T-cell (primary cell): ENCODE measurements at regions not wholly inside any gene's neighbourhood (a gene's known extent, or its start where the extent isn't known, plus 50 kb on each side); places are given as distances from the start of the nearest gene placed in this dataset.

Experiments used
- ATAC-seq, 4 experiments: fragments of 200-7000 bp in 3 of 4; fragments of 150-1000 bp in 1 of 4; cut with Tn5 transposase; replicated peaks in 1 of 4; 1 replicate in 3 of 4; 2 replicates in 1 of 4; pipeline ENCODE4 v1.10.0; 2021; ENCODE audit warnings: moderate library complexity in 3 of 4, mild to moderate bottlenecking in 2 of 4, moderate number of reproducible peaks in 1 of 4
- CTCF ChIA-PET, 2 donors: fragments of 300-600 bp; sonication (Branson Sonifier 250); formaldehyde crosslinking; loops; one replicate each; lab custom pipeline; 2022; ENCODE audit warnings: antibody characterized with exemption in 2 of 2; lab: Charles Lee
- POLR2A ChIA-PET, 2 donors: fragments of 300-600 bp; sonication (Branson Sonifier 250); formaldehyde crosslinking; loops; one replicate each; lab custom pipeline; 2022; ENCODE audit warnings: antibody characterized with exemption in 2 of 2; lab: Charles Lee
- DNase-seq, 35 experiments: peaks; one replicate each; pipeline versions ENCODE4 v3.0.0 to v3.0.0-alpha.2; 2013 to 2023
- H3K27ac ChIP-seq: one replicate; pipeline ENCODE4 v1.5.1; 2013; ENCODE audit warnings: low read length
- H3K27me3 ChIP-seq, 2 experiments: replicated peaks in 1 of 2; 1 replicate in 1 of 2; 2 replicates in 1 of 2; pipeline versions ENCODE4 v1.6.1 to v1.7.0; 2013; ENCODE audit warnings: low read length in 1 of 2, mixed read lengths in 1 of 2; ENCODE audit not compliant: control insufficient read depth in 2 of 2, insufficient read depth in 2 of 2; ENCODE audit errors: extremely low read depth in 1 of 2
- H3K36me3 ChIP-seq, 2 donors: 1 replicate in 1 of 2; 2 replicates in 1 of 2; pipeline versions ENCODE4 v1.6.1 to v1.7.0; 2013; ENCODE audit warnings: low read length in 1 of 2; ENCODE audit not compliant: control insufficient read depth in 2 of 2, insufficient read depth in 1 of 2; ENCODE audit errors: extremely low read depth in 1 of 2
- H3K4me1 ChIP-seq, 2 experiments: 1 replicate in 1 of 2; 2 replicates in 1 of 2; pipeline versions ENCODE4 v1.6.1 to v1.7.0; 2013; ENCODE audit warnings: low read length in 2 of 2, mixed read lengths in 1 of 2; ENCODE audit not compliant: insufficient read depth in 2 of 2, control insufficient read depth in 1 of 2; ENCODE audit errors: extremely low read depth in 1 of 2
- H3K4me3 ChIP-seq, 2 donors: 1 replicate in 1 of 2; 2 replicates in 1 of 2; pipeline versions ENCODE4 v1.5.1 to v1.7.0; 2013; ENCODE audit warnings: mild to moderate bottlenecking in 2 of 2, low read length in 1 of 2, moderate library complexity in 1 of 2; ENCODE audit not compliant: control insufficient read depth in 1 of 2; ENCODE audit errors: extremely low read depth in 1 of 2
- H3K9me3 ChIP-seq: 2 replicates; pipeline ENCODE4 v1.7.0; 2013
- H3K27ac Mint-ChIP-seq, 2 donors: one replicate each; pipeline ENCODE4 v1.8.0; 2020 to 2021; ENCODE audit warnings: mild to moderate bottlenecking in 2 of 2, mixed read lengths in 2 of 2
- H3K27me3 Mint-ChIP-seq, 2 donors: one replicate each; pipeline ENCODE4 v1.8.0; 2021 to 2022; ENCODE audit warnings: mixed read lengths in 2 of 2
- H3K36me3 Mint-ChIP-seq: one replicate; pipeline ENCODE4 v1.8.0; 2021; ENCODE audit warnings: mixed read lengths
- H3K4me1 Mint-ChIP-seq, 3 donors: one replicate each; pipeline ENCODE4 v1.8.0; 2020 to 2022; ENCODE audit warnings: mixed read lengths in 3 of 3, mild to moderate bottlenecking in 1 of 3
- H3K4me3 Mint-ChIP-seq, 3 donors: one replicate each; pipeline ENCODE4 v1.8.0; 2020 to 2022; ENCODE audit warnings: mild to moderate bottlenecking in 3 of 3, mixed read lengths in 3 of 3, moderate library complexity in 3 of 3
- H3K9me3 Mint-ChIP-seq, 3 donors: one replicate each; pipeline ENCODE4 v1.8.0; 2020 to 2022; ENCODE audit warnings: mixed read lengths in 3 of 3
- WGBS: methylation state at CpG from one replicate; pipeline ENCODE4 v1.1.5; 2013; ENCODE audit warnings: missing lambda C conversion rate; ENCODE audit not compliant: insufficient coverage; 5-methylcytosine and 5-hydroxymethylcytosine counted together

GRCh38 chr5:15431923-15432322 lies 68.1 kb upstream of the FBXL7 start:
- no peak overlapping the region for H3K27ac ChIP-seq
- no peaks in the 10 kb centered on the region for H3K4me1 ChIP-seq
- Mint-ChIP-seq H3K4me3 (no peak overlapping the region), H3K4me1 (no peaks in the 10 kb centered on the region), H3K27ac (no peak overlapping the region), H3K27me3 (no peaks in the 10 kb centered on the region), H3K36me3 (no peaks in the 10 kb centered on the region), H3K9me3 (peaks cover 2 to 12% (median 6%) of the 10 kb centered on the region in 3 donors)
- DNase-seq (no peak), ATAC-seq (no peak)
- no peaks in the 10 kb centered on the region for H3K9me3 ChIP-seq
- H3K27me3 ChIP-seq = no peaks in the 10 kb centered on the region
- WGBS = no CpG with 5 or more reads among the region's 3 CpGs
- CTCF ChIA-PET = no interaction called here
- H3K4me3 ChIP-seq = no peak overlapping the region
- H3K36me3 ChIP-seq = no peaks in the 10 kb centered on the region
- POLR2A ChIA-PET = no interaction called here

- H3K4me1 Mint-ChIP-seq = no peaks in the 10 kb centered on the region
- no peaks in the 10 kb centered on the region for H3K36me3 Mint-ChIP-seq
- no peak for DNase-seq
- H3K36me3 ChIP-seq = no peaks in the 10 kb centered on the region
- no peaks in the 10 kb centered on the region for H3K27me3 ChIP-seq
- no peak overlapping the region for H3K27ac Mint-ChIP-seq
- no peak overlapping the region for H3K4me3 ChIP-seq
- no CpG with 5 or more reads among the region's 6 CpGs for WGBS
- no peaks in the 10 kb centered on the region for H3K4me1 ChIP-seq
- CTCF ChIA-PET = no interaction called here
- no peak overlapping the region for H3K4me3 Mint-ChIP-seq
- no peaks in the 10 kb centered on the region for H3K9me3 ChIP-seq
- POLR2A ChIA-PET = no interaction called here
- H3K27me3 Mint-ChIP-seq = no peaks in the 10 kb centered on the region
- H3K9me3 Mint-ChIP-seq = peaks cover 0 to 10% (median 8%) of the 10 kb centered on the region in 3 donors
- no peak overlapping the region for H3K27ac ChIP-seq
- no peak for ATAC-seq
Observed at GRCh38 chr5:15425766-15426165, 74.2 kb upstream of the FBXL7 start.

- no CpG with 5 or more reads among the region's 3 CpGs for WGBS
- POLR2A ChIA-PET = no interaction called here
- Histone ChIP-seq H3K4me1 (no peaks in the 10 kb centered on the region), H3K36me3 (no peaks in the 10 kb centered on the region), H3K4me3 (no peak overlapping the region), H3K27ac (no peak overlapping the region), H3K27me3 (no peaks in the 10 kb centered on the region), H3K9me3 (no peaks in the 10 kb centered on the region)
- Mint-ChIP-seq H3K27me3 (no peaks in the 10 kb centered on the region), H3K9me3 (peaks cover 0 to 15% (median 6%) of the 10 kb centered on the region in 3 donors), H3K27ac (no peak overlapping the region), H3K4me1 (no peaks in the 10 kb centered on the region), H3K4me3 (no peak overlapping the region), H3K36me3 (no peaks in the 10 kb centered on the region)
- no peak for ATAC-seq
- CTCF ChIA-PET = no interaction called here
- no peak for DNase-seq
Observed at GRCh38 chr5:15424769-15425168, 75.2 kb upstream of the FBXL7 start.

GRCh38 chr5:15421921-15422412 lies 78.0 kb upstream of the FBXL7 start:
- ChIA-PET CTCF (no interaction called here), POLR2A (no interaction called here)
- Mint-ChIP-seq H3K4me1 (no peaks in the 10 kb centered on the region), H3K4me3 (no peak overlapping the region), H3K36me3 (no peaks in the 10 kb centered on the region), H3K27ac (no peak overlapping the region), H3K27me3 (no peaks in the 10 kb centered on the region), H3K9me3 (peaks cover 0 to 27% (median 17%) of the 10 kb centered on the region in 3 donors)
- ATAC-seq = no peak
- no peaks in the 10 kb centered on the region for H3K27me3 ChIP-seq
- 72% methylated on average over 2 of the region's 4 CpGs for WGBS
- DNase-seq = no peak
- no peak overlapping the region for H3K4me3 ChIP-seq
- H3K27ac ChIP-seq = no peak overlapping the region
- no peaks in the 10 kb centered on the region for H3K4me1 ChIP-seq
- no peaks in the 10 kb centered on the region for H3K36me3 ChIP-seq
- no peaks in the 10 kb centered on the region for H3K9me3 ChIP-seq

GRCh38 chr5:15421381-15421780 lies 78.6 kb upstream of the FBXL7 start:
- no peak for ATAC-seq
- no peak overlapping the region for H3K4me3 ChIP-seq
- no peaks in the 10 kb centered on the region for H3K4me1 Mint-ChIP-seq
- H3K36me3 Mint-ChIP-seq = no peaks in the 10 kb centered on the region
- WGBS = no CpG with 5 or more reads among the region's 3 CpGs
- no peaks in the 10 kb centered on the region for H3K27me3 ChIP-seq
- H3K27ac ChIP-seq = no peak overlapping the region
- no peak overlapping the region for H3K27ac Mint-ChIP-seq
- ChIA-PET POLR2A (no interaction called here), CTCF (no interaction called here)
- no peaks in the 10 kb centered on the region for H3K4me1 ChIP-seq
- H3K27me3 Mint-ChIP-seq = no peaks in the 10 kb centered on the region
- no peaks in the 10 kb centered on the region for H3K36me3 ChIP-seq
- H3K9me3 ChIP-seq = no peaks in the 10 kb centered on the region
- DNase-seq = no peak
- H3K9me3 Mint-ChIP-seq = peaks cover 2 to 29% (median 17%) of the 10 kb centered on the region in 3 donors
- H3K4me3 Mint-ChIP-seq = no peak overlapping the region

GRCh38 chr5:15420201-15420600 lies 79.8 kb upstream of the FBXL7 start:
- Mint-ChIP-seq H3K4me1 (no peaks in the 10 kb centered on the region), H3K27me3 (no peaks in the 10 kb centered on the region), H3K27ac (no peak overlapping the region), H3K9me3 (peaks cover 2 to 28% (median 17%) of the 10 kb centered on the region in 3 donors), H3K4me3 (no peak overlapping the region), H3K36me3 (no peaks in the 10 kb centered on the region)
- Histone ChIP-seq H3K4me1 (no peaks in the 10 kb centered on the region), H3K9me3 (no peaks in the 10 kb centered on the region), H3K27me3 (no peaks in the 10 kb centered on the region), H3K4me3 (no peak overlapping the region), H3K27ac (no peak overlapping the region), H3K36me3 (no peaks in the 10 kb centered on the region)
- ChIA-PET CTCF (no interaction called here), POLR2A (no interaction called here)
- DNase-seq = no peak
- no peak for ATAC-seq
- WGBS = 46% methylated on average over 4 of the region's 5 CpGs

- H3K27ac ChIP-seq = no peak overlapping the region
- no peak for ATAC-seq
- H3K27me3 ChIP-seq = no peaks in the 10 kb centered on the region
- Mint-ChIP-seq H3K36me3 (no peaks in the 10 kb centered on the region), H3K27me3 (no peaks in the 10 kb centered on the region), H3K9me3 (peaks cover 11 to 53% (median 30%) of the 10 kb centered on the region in 3 donors), H3K4me1 (no peaks in the 10 kb centered on the region), H3K27ac (no peak overlapping the region), H3K4me3 (no peak overlapping the region)
- 80% methylated on average over 1 of the region's 3 CpGs for WGBS
- no peaks in the 10 kb centered on the region for H3K9me3 ChIP-seq
- no peak overlapping the region for H3K4me3 ChIP-seq
- no peaks in the 10 kb centered on the region for H3K4me1 ChIP-seq
- ChIA-PET CTCF (no interaction called here), POLR2A (no interaction called here)
- H3K36me3 ChIP-seq = no peaks in the 10 kb centered on the region
- no peak for DNase-seq
Observed at GRCh38 chr5:15417156-15417555, 82.8 kb upstream of the FBXL7 start.
